ENCODE measurements at regions not wholly inside any gene's neighbourhood (a gene's known extent, or its start where the extent isn't known, plus 50 kb on each side); places are given as distances from the start of the nearest gene placed in this dataset.
"Not testable (repeated sequence)": the region's sequence is repeated elsewhere in the genome, so short reads cannot be mapped to it uniquely, and the experiment has no call there.

DNA sequence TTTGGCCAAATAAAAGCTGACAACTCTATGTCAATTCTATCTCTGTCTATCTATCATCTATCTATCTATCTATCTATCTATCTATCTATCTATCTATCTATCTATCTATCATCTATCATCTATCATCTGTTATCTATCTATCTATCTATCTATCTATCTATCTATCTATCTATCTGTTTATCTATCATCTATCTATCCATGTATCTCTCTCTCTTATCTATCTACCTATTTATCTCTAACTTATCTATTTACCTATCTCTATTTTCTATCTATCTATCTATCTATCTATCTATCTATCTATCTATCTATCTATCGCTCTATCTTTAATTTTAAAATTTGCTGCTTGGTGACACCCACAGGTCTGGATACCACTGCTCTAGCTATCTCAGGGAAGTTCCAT lies 271.1 kb downstream of the VRK1 start:
- in situ Hi-C loops (cut with MboI; ENCODE audit: low sequenced_read_pairs), result not testable (repeated sequence)

GRCh38 chr14:97070259-97070658 lies 273.1 kb downstream of the VRK1 start:
- in situ Hi-C loops (cut with MboI; ENCODE audit: low sequenced_read_pairs), result no loop called here

DNA sequence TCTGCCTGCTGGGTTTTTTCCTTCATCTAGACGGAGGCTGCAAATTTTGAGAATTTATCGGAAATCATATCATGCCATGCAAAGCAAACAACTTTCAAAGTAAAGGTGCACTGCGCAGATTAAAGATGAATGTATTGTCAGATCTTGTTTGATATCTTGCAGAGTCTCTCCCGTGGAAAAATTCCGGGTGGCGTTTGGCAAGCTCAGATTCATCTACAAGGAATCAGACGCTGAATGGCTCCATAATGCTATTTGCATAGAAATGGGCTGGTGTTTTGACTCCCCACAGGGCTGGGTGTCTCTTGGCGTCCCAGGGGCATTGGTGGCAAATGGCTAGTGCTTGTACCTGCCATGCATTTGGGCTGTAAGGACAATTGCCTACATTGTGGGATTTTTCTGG lies 274.0 kb downstream of the VRK1 start:
- in situ Hi-C loops (cut with MboI; ENCODE audit: low sequenced_read_pairs), result no loop called here

DNA sequence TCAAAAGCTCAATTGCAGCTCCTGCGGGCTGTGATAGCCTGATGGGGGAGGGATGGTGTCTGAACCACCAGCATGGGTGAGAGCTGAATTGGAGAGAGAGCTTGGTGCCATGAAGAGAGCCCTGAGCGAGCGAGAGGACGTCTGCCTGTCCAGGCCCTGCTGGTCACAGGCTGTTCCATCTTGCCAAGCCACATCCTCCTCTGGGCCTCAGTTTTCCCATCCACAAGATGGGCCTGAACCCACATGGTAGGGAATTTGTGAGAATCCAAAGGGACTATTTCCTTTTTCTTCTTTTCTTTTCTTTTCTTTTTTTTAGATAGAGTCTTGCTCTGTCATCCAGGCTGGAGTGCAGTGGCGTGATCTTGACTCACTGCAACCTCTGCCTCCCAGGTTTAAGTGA lies 276.4 kb downstream of the VRK1 start:
- in situ Hi-C loops (cut with MboI; ENCODE audit: low sequenced_read_pairs), result no loop called here

DNA sequence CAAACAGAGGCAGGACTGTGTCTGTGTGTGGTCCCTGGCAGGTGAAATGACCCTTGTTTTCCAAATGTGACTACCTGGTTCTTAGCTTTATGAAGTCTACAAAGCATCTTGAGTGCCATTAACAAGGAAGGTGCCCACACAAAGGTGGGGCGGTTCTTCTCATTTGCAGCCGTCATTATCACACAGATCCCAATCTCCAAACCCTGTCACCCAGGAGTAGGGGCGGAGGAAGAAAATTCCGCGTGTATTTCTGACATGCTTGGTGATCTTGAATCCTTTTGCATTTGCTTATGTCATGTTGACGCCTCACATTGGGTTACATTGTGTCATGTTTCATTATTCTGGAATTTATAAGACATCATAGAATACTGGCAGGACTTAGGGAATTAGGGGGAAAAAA lies 277.3 kb downstream of the VRK1 start:
- in situ Hi-C loops (cut with MboI; ENCODE audit: low sequenced_read_pairs), result no loop called here

- in situ Hi-C loops (cut with MboI; ENCODE audit: low sequenced_read_pairs), result no loop called here
Measured at GRCh38 chr14:97074856-97075255, 277.7 kb downstream of the VRK1 start.

GRCh38 chr14:97077253-97077653 lies 280.1 kb downstream of the VRK1 start:
- in situ Hi-C loops (cut with MboI; ENCODE audit: low sequenced_read_pairs), result no loop called here

- in situ Hi-C loops (cut with MboI; ENCODE audit: low sequenced_read_pairs), result no loop called here
Measured at GRCh38 chr14:97077687-97078086, 280.5 kb downstream of the VRK1 start.

- in situ Hi-C loops (cut with MboI; ENCODE audit: low sequenced_read_pairs), result no loop called here
Measured at GRCh38 chr14:97080991-97081390, 283.8 kb downstream of the VRK1 start.

- in situ Hi-C loops (cut with MboI; ENCODE audit: low sequenced_read_pairs), result no loop called here
Measured at GRCh38 chr14:97095269-97095668, 298.1 kb downstream of the VRK1 start.

DNA sequence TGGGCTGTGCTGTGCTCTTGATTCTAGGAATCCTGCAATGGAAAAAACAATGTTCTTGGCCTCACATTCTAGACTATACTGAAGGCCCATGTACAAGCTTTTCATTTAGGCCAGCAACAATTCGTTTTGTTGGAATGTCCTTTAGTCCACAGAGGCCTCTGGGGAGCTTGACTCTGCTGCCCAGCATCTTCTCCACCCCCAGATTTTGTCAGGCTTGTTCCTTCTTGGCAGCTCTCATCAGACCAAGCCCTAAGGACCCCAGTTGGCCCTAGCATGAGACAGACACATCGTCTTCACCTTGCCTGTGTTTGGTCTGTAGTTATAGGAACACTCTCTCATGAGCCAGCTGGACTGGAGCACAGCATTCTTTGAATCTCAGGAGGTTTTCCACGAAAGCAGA lies 300.1 kb downstream of the VRK1 start:
- in situ Hi-C loops (cut with MboI; ENCODE audit: low sequenced_read_pairs), result no loop called here

DNA sequence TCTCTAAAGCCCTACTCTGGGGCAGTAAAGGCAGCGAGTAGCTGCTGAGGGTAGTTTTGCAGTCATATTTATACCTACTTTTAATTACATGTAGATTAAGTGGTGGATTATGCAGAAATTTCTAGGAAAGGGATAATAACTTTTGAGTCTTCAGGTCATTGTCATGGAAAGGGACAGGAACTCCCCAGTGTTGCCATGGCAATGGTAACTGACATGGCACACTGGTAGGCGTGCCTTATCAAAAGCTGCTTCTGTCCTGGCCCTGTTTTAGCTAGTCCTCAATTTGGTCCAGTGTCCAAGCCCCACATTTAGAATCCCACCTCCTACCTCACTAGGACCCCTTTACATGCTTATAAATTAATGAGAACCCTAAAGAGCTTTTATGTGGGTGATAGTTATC lies 303.1 kb downstream of the VRK1 start:
- in situ Hi-C loops (cut with MboI; ENCODE audit: low sequenced_read_pairs), result no loop called here

DNA sequence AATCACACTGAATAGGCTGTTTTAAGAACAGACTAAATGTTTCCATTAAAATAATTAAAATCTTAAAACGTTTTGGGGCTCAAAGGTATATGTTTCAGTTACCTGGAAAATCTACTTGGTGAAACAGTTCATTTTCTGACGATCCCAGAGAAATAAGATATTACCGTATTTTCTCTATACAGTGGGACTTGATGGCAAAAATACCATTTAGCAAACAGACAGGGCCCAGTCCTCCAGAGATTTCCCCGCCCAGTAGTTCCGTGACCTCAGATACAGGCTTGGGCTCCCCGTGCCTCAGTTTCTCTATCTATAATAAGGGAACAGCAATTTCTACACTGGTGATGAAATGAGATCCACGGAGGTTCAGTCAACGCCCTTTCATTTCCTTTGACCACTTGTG lies 304.4 kb downstream of the VRK1 start:
- in situ Hi-C loops (cut with MboI; ENCODE audit: low sequenced_read_pairs), result no loop called here

DNA sequence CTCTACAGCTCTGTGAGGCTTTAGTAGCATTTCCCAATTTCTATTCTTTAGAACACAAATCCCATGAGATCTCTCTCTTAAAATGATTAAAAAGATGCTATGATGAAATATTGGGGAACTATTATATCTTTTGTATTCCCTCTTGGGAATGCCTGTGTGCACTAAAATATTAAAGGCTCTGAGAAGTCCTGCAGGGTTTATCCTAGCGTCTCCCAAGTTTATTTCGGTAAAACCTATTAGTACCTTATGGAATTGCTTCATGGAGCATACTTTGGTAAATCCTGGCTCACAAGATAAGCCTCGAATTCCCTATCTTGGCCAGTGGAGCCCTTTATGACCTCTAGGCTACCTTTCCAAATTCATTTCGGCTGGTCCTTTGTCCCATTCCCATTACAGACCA lies 306.8 kb downstream of the VRK1 start:
- in situ Hi-C loops (cut with MboI; ENCODE audit: low sequenced_read_pairs), result no loop called here

DNA sequence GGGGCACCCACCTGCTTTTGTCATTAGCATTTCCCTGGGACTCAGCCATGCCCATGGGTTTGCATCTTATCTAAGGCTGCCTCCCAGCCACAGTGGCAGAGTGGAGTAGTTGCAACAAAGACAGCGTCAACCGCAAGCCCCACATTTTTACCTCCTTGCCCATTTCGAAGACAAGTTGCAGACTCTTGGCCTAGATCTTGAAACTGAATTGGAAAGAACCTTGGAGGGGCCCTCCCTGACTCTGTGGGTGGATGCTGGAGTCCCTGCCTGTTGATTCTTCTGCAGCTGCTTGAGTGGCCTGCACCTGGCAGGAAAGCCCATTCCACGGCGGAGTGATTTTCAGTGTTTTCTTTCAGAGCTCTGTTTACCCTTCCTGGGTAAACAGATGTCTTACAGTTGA lies 309.0 kb downstream of the VRK1 start:
- in situ Hi-C loops (cut with MboI; ENCODE audit: low sequenced_read_pairs), result no loop called here

- in situ Hi-C loops (cut with MboI; ENCODE audit: low sequenced_read_pairs), result no loop called here
Measured at GRCh38 chr14:97106609-97107008, 309.4 kb downstream of the VRK1 start.

DNA sequence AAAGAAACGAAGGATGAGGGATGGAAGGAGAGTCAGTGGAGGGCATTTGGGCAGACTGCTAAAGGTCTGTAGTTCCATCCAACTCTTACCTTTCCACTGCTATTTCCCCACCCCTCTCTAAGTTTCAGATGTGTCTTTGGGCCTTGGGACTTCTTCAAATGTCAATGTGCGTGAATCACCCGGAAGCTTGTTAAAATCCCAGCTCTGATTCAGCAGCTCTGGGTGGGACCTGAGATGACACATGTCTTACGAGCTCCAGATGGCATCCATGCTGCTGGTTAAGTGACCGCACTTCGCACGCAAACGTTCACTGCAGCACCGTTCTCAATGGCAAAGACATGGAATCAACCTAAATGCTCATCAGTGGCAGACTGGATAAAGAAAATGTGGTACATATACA lies 309.9 kb downstream of the VRK1 start:
- in situ Hi-C loops (cut with MboI; ENCODE audit: low sequenced_read_pairs), result no loop called here

DNA sequence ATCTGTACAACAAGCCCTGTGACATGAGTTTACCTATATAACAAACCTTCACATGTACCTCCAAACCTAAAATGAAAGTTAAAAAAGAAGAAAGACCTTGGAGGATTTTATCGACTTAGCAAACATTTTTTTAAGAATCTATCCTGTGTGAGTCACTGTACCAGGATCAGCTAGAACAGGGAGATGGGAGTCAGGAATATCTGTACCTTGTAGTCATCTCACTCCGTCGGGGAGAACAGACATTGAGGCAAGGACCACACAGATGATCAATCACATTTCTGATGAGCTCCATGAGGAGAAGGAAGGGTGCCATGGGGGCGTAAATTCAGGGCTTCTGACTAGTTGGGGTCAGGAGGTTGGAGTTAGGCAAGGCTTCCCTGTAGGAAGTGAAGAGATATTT lies 310.6 kb downstream of the VRK1 start:
- in situ Hi-C loops (cut with MboI; ENCODE audit: low sequenced_read_pairs), result no loop called here

GRCh38 chr14:97109234-97109633 lies 312.1 kb downstream of the VRK1 start:
- in situ Hi-C loops (cut with MboI; ENCODE audit: low sequenced_read_pairs), result no loop called here

- in situ Hi-C loops (cut with MboI; ENCODE audit: low sequenced_read_pairs), result no loop called here
Measured at GRCh38 chr14:97113339-97113738, 316.2 kb downstream of the VRK1 start.

DNA sequence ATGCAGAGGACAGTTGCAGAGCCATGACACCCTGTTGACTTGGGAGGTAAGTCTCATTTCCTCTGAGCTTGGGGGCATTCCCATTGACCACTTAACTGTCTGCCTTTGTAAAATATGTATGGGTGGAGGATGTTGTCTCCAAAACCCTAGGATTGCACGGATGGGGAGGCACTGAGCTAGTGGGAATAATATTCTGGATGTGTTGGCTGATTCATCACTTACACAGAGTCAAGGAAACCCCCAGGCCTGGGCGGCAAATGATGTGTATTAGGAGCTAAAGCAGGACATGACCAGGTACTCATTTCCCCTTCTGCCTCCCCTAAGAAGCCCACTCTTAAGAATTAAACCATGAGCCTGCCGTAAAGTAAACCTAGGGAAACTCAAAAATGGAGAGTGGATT lies 319.4 kb downstream of the VRK1 start:
- in situ Hi-C loops (cut with MboI; ENCODE audit: low sequenced_read_pairs), result no loop called here

GRCh38 chr14:97117693-97118092 lies 320.5 kb downstream of the VRK1 start:
- in situ Hi-C loops (cut with MboI; ENCODE audit: low sequenced_read_pairs), result no loop called here

- in situ Hi-C loops (cut with MboI; ENCODE audit: low sequenced_read_pairs), result no loop called here
Measured at GRCh38 chr14:97120204-97120603, 323.0 kb downstream of the VRK1 start.

DNA sequence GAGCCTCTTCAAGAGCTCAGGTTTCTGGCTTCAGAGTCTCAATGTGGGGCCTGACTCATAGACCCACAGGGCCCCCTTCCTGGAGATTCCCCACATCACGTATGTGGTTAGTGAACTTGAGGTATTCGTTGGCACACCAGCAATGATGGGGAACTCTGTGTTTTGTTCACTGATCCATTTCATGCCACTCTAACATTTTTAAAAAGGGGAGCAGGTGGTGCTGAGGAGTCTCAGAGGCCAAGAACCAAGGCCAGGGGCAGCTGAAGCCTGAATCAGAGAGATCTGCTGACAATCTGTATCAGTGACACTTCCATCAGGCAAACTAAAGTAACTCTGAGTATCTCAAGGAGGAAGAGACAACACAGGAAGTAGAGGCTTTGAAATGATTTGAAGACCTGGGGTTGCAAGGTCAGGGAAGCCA lies 323.4 kb downstream of the VRK1 start:
- in situ Hi-C loops (cut with MboI; ENCODE audit: low sequenced_read_pairs), result no loop called here

Data from HL-60/S4 (cell line).